A673 (cell line): ENCODE measurements at regions not wholly inside any gene's neighbourhood (a gene's known extent, or its start where the extent isn't known, plus 50 kb on each side); places are given as distances from the start of the nearest gene placed in this dataset.

Source experiments
- EZH2 ChIP-seq: fragments of 200-600 bp; sonication (generic); IDR thresholded peaks from 2 replicates; pipeline ENCODE4 v1.6.1; 2017; ENCODE audit warnings: borderline replicate concordance, low read depth, mild to moderate bottlenecking, mixed read lengths, antibody characterized with exemption, low read length; ENCODE audit not compliant: poor library complexity, severe bottlenecking
- TF ChIP-seq, protein P1 (sequence below): fragments of 300-800, 200-600 bp; sonication (generic); conservative IDR thresholded peaks from 2 replicates; pipeline ENCODE4 v1.5.1; 2017; ENCODE audit warnings: low read depth, mild to moderate bottlenecking, antibody characterized with exemption, low read length, moderate library complexity, mixed read lengths

DNA sequence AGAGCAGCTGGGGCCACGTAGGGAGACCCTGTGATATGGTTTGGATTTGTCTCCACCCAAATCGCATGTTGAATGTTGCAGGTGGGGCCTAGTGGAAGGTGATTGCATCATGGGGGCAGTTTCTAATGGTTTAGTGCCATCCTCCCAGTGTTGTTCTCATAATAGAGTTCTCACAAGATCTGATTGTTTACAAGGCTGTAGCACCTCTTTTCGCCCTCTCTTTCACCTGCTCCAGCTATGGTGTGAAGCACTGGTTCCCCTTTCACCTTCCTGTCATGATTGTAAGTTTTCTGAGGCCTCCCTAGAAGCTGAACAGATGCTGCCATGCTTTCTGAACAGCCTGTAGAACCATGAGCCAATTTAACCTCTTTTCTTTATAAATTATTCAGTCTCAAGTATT, 198.9 kb upstream of the CBLB start:
- TF ChIP-seq, protein P1, sequence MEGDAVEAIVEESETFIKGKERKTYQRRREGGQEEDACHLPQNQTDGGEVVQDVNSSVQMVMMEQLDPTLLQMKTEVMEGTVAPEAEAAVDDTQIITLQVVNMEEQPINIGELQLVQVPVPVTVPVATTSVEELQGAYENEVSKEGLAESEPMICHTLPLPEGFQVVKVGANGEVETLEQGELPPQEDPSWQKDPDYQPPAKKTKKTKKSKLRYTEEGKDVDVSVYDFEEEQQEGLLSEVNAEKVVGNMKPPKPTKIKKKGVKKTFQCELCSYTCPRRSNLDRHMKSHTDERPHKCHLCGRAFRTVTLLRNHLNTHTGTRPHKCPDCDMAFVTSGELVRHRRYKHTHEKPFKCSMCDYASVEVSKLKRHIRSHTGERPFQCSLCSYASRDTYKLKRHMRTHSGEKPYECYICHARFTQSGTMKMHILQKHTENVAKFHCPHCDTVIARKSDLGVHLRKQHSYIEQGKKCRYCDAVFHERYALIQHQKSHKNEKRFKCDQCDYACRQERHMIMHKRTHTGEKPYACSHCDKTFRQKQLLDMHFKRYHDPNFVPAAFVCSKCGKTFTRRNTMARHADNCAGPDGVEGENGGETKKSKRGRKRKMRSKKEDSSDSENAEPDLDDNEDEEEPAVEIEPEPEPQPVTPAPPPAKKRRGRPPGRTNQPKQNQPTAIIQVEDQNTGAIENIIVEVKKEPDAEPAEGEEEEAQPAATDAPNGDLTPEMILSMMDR = no peak
- no peak for TF ChIP-seq EZH2
